ENCODE measurements at regions not wholly inside any gene's neighbourhood (a gene's known extent, or its start where the extent isn't known, plus 50 kb on each side); places are given as distances from the start of the nearest gene placed in this dataset.

DNA sequence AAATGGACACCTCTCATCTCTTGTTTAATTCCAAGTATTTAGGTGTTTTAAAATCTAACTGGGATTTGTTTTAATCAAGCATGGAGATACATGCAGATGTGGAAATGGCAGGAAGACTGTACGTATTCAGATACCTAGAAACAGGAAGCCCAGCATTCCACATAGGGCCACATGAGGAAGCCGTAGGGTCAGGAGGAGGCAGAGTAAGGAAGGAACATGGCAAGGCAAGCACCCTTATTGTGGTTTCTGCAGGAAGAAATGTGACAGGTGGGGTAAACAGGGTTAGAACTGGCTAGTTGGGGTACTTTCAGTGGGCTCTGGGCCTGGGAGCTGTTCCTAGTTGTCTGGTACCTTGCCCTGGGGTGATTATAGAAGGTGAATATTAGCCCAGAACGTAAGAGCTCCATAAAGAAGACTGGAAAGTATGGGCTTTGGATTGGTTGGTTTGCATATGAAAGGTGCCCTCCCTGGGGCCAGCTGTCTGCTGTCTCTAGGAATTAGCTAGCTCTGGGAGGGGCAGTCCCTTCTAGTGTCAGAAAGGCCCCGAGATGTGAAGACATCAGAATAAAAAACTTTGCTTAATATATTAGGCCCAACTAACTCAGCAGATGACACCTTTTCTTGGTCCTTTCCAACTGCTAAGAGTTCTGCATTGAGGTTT lies 107.7 kb upstream of the CADPS start:
- H3K9ac ChIP-seq (ENCODE audit: low read depth in 1 of 2, low read length in 2 of 2), result no peak overlapping the region
- no peak for DNase-seq (ENCODE audit: low spot score)
- peaks cover 0 to 6% (median 0%) of the 10 kb centered on the region in 4 donors for H3K27me3 ChIP-seq (ENCODE audit: control insufficient read depth in 4 of 4, insufficient read depth in 4 of 4, low read length in 3 of 4)
- H3K27ac ChIP-seq (ENCODE audit: low read depth in 1 of 2, low read length in 2 of 2), result no peak overlapping the region
- TF ChIP-seq FOXA2 (IDR thresholded peaks at IDR 0.05) (no peak), RAD21 (IDR thresholded peaks at IDR 0.05) (no peak), NR2F2 (IDR thresholded peaks at IDR 0.05) (no peak), RXRA (IDR thresholded peaks at IDR 0.05) (no peak), ATF3 (IDR thresholded peaks at IDR 0.05) (no peak), EGR1 (IDR thresholded peaks at IDR 0.05; ENCODE audit: low read depth in 2 of 2) (no peak)
- TF ChIP-seq, protein P1, sequence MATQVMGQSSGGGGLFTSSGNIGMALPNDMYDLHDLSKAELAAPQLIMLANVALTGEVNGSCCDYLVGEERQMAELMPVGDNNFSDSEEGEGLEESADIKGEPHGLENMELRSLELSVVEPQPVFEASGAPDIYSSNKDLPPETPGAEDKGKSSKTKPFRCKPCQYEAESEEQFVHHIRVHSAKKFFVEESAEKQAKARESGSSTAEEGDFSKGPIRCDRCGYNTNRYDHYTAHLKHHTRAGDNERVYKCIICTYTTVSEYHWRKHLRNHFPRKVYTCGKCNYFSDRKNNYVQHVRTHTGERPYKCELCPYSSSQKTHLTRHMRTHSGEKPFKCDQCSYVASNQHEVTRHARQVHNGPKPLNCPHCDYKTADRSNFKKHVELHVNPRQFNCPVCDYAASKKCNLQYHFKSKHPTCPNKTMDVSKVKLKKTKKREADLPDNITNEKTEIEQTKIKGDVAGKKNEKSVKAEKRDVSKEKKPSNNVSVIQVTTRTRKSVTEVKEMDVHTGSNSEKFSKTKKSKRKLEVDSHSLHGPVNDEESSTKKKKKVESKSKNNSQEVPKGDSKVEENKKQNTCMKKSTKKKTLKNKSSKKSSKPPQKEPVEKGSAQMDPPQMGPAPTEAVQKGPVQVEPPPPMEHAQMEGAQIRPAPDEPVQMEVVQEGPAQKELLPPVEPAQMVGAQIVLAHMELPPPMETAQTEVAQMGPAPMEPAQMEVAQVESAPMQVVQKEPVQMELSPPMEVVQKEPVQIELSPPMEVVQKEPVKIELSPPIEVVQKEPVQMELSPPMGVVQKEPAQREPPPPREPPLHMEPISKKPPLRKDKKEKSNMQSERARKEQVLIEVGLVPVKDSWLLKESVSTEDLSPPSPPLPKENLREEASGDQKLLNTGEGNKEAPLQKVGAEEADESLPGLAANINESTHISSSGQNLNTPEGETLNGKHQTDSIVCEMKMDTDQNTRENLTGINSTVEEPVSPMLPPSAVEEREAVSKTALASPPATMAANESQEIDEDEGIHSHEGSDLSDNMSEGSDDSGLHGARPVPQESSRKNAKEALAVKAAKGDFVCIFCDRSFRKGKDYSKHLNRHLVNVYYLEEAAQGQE (IDR thresholded peaks at IDR 0.05), result no peak
- H3K9me3 ChIP-seq (ENCODE audit: control insufficient read depth in 4 of 4, low read length in 3 of 4), result no peaks in the 10 kb centered on the region
- no peaks in the 10 kb centered on the region for H3K36me3 ChIP-seq (ENCODE audit: control insufficient read depth in 4 of 4, insufficient read depth in 3 of 4, low read depth in 1 of 4, low read length in 3 of 4)
- H3K4me3 ChIP-seq (ENCODE audit: low read depth in 1 of 3, low read length in 3 of 3), result no peak overlapping the region
- WGBS, result 68% methylated on average over 4 of the region's 4 CpGs
- no peaks in the 10 kb centered on the region for H3K4me1 ChIP-seq (ENCODE audit: control insufficient read depth in 4 of 4, insufficient read depth in 4 of 4, low read length in 3 of 4)

GRCh38 chr3:62986061-62986460 lies 110.8 kb upstream of the CADPS start:
- Histone ChIP-seq H3K27me3 (ENCODE audit: control insufficient read depth in 4 of 4, insufficient read depth in 4 of 4, low read length in 3 of 4) (peaks cover 0 to 6% (median 0%) of the 10 kb centered on the region in 4 donors), H3K4me1 (ENCODE audit: control insufficient read depth in 4 of 4, insufficient read depth in 4 of 4, low read length in 3 of 4) (no peaks in the 10 kb centered on the region), H3K9ac (ENCODE audit: low read depth in 1 of 2, low read length in 2 of 2) (no peak overlapping the region), H3K9me3 (ENCODE audit: control insufficient read depth in 4 of 4, low read length in 3 of 4) (no peaks in the 10 kb centered on the region), H3K36me3 (ENCODE audit: control insufficient read depth in 4 of 4, insufficient read depth in 3 of 4, low read depth in 1 of 4, low read length in 3 of 4) (no peaks in the 10 kb centered on the region), H3K4me3 (ENCODE audit: low read depth in 1 of 3, low read length in 3 of 3) (no peak overlapping the region), H3K27ac (ENCODE audit: low read depth in 1 of 2, low read length in 2 of 2) (no peak overlapping the region)
- WGBS, result 43% methylated on average over 1 of the region's 1 CpG
- no peak for DNase-seq (ENCODE audit: low spot score)
- TF ChIP-seq YY1 (IDR thresholded peaks at IDR 0.05) (no peak), FOXA2 (IDR thresholded peaks at IDR 0.05) (no peak), MAX (IDR thresholded peaks at IDR 0.05) (no peak), GABPA (IDR thresholded peaks at IDR 0.05 in 1 of 2, conservative IDR thresholded peaks at IDR 0.05 in 1 of 2) (no peak), TAF1 (conservative IDR thresholded peaks at IDR 0.05) (no peak), HNF4G (IDR thresholded peaks at IDR 0.05) (no peak), SP1 (IDR thresholded peaks at IDR 0.05) (no peak), HNF4A (conservative IDR thresholded peaks at IDR 0.05) (no peak), FOXA1 (IDR thresholded peaks at IDR 0.05) (no peak), JUND (IDR thresholded peaks at IDR 0.05) (no peak), NR2F2 (IDR thresholded peaks at IDR 0.05) (no peak), ATF3 (IDR thresholded peaks at IDR 0.05) (no peak), EGR1 (IDR thresholded peaks at IDR 0.05; ENCODE audit: low read depth in 2 of 2) (no peak), RAD21 (IDR thresholded peaks at IDR 0.05) (no peak), RXRA (IDR thresholded peaks at IDR 0.05) (no peak)
- TF ChIP-seq, protein P2, sequence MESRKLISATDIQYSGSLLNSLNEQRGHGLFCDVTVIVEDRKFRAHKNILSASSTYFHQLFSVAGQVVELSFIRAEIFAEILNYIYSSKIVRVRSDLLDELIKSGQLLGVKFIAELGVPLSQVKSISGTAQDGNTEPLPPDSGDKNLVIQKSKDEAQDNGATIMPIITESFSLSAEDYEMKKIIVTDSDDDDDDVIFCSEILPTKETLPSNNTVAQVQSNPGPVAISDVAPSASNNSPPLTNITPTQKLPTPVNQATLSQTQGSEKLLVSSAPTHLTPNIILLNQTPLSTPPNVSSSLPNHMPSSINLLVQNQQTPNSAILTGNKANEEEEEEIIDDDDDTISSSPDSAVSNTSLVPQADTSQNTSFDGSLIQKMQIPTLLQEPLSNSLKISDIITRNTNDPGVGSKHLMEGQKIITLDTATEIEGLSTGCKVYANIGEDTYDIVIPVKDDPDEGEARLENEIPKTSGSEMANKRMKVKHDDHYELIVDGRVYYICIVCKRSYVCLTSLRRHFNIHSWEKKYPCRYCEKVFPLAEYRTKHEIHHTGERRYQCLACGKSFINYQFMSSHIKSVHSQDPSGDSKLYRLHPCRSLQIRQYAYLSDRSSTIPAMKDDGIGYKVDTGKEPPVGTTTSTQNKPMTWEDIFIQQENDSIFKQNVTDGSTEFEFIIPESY (IDR thresholded peaks at IDR 0.05), result no peak
- TF ChIP-seq, protein P3, sequence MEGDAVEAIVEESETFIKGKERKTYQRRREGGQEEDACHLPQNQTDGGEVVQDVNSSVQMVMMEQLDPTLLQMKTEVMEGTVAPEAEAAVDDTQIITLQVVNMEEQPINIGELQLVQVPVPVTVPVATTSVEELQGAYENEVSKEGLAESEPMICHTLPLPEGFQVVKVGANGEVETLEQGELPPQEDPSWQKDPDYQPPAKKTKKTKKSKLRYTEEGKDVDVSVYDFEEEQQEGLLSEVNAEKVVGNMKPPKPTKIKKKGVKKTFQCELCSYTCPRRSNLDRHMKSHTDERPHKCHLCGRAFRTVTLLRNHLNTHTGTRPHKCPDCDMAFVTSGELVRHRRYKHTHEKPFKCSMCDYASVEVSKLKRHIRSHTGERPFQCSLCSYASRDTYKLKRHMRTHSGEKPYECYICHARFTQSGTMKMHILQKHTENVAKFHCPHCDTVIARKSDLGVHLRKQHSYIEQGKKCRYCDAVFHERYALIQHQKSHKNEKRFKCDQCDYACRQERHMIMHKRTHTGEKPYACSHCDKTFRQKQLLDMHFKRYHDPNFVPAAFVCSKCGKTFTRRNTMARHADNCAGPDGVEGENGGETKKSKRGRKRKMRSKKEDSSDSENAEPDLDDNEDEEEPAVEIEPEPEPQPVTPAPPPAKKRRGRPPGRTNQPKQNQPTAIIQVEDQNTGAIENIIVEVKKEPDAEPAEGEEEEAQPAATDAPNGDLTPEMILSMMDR (IDR thresholded peaks at IDR 0.05; ENCODE audit: low read depth, low read length, missing input control), result no peak

All from liver (tissue), 8 donors.